Lower lobe of right lung (tissue), 2 donors: ENCODE measurements at regions not wholly inside any gene's neighbourhood (a gene's known extent, or its start where the extent isn't known, plus 50 kb on each side); places are given as distances from the start of the nearest gene placed in this dataset.

Experiments used
- ATAC-seq, 2 donors: fragments of 200-7000 bp; cut with Tn5 transposase; one replicate each; pipeline ENCODE4 v1.9.1; 2020 to 2022; ENCODE audit warnings: mild to moderate bottlenecking in 2 of 2, moderate library complexity in 2 of 2
- DNase-seq: peaks from one replicate; pipeline ENCODE4 v3.0.0-alpha.2; 2020
- H3K27ac ChIP-seq: fragments of 200-600 bp; one replicate; pipeline ENCODE4 v1.8.0; 2022
- H3K27me3 ChIP-seq: fragments of 200-600 bp; one replicate; pipeline ENCODE4 v1.8.0; 2022; ENCODE audit warnings: low read depth
- H3K36me3 ChIP-seq: fragments of 200-600 bp; one replicate; pipeline ENCODE4 v1.8.0; 2022; ENCODE audit warnings: mild to moderate bottlenecking
- H3K4me1 ChIP-seq: fragments of 200-600 bp; one replicate; pipeline ENCODE4 v1.8.0; 2022
- H3K4me3 ChIP-seq: fragments of 200-600 bp; one replicate; pipeline ENCODE4 v1.8.0; 2022; ENCODE audit warnings: mild to moderate bottlenecking
- H3K9me3 ChIP-seq: fragments of 200-600 bp; one replicate; pipeline ENCODE4 v1.8.0; 2022
- CTCF ChIP-seq: fragments of 200-600 bp; IDR thresholded peaks from one replicate; pipeline ENCODE4 v1.8.0; 2022; ENCODE audit warnings: antibody characterized with exemption, mild to moderate bottlenecking
- intact Hi-C: fragments of 100-400 bp; cut with DNase I; formaldehyde crosslinking; loops from one replicate; pipeline ENCODE4 v1.11.0; 2022
- donor health status: DM: no; HTN: yes; CAD: no; lungs with severe emphysema.

- ATAC-seq, result no peak
- H3K27ac ChIP-seq, result no peak overlapping the region
- intact Hi-C loops, result no loop called here
Observed at GRCh38 chr2:175398848-175399247, 217.3 kb upstream of the ATP5MC3 start.

GRCh38 chr2:175396696-175397095 lies 215.2 kb upstream of the ATP5MC3 start:
- DNase-seq (no peak), ATAC-seq (no peak)
- Histone ChIP-seq H3K4me3 (no peak overlapping the region), H3K27me3 (no peaks in the 10 kb centered on the region), H3K4me1 (no peaks in the 10 kb centered on the region), H3K36me3 (no peaks in the 10 kb centered on the region), H3K27ac (no peak overlapping the region), H3K9me3 (no peaks in the 10 kb centered on the region)
- no peak for TF ChIP-seq CTCF
- intact Hi-C loops, result no loop called here

More at GRCh38 chr2:175398848-175399247, 217.3 kb upstream of the ATP5MC3 start:
- Histone ChIP-seq H3K36me3 (no peaks in the 10 kb centered on the region), H3K4me3 (no peak overlapping the region), H3K4me1 (no peaks in the 10 kb centered on the region), H3K9me3 (no peaks in the 10 kb centered on the region), H3K27me3 (no peaks in the 10 kb centered on the region)
- no peak for DNase-seq
- TF ChIP-seq CTCF, result no peak

DNA sequence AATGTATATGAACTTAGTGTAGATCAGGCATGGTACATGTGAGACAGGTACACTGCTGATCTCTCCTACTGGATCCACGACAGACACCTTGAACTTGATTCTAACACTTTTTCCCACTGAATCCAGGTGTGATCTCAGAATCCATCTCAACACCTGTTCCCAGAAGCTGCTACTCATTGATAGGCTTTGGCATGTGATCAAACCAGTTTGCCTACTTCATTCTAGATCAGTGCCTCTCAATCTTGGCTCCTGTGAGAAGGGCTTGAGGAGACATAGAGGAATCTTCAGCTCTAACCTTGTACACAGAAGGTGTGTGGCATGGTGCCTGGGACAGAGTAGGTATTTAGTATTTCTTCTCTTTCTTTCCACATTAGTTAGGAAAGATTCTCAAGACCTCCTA lies 212.3 kb upstream of the ATP5MC3 start:
- no peaks in the 10 kb centered on the region for H3K9me3 ChIP-seq
- no peaks in the 10 kb centered on the region for H3K27me3 ChIP-seq
- H3K4me3 ChIP-seq, result no peak overlapping the region
- no peaks in the 10 kb centered on the region for H3K4me1 ChIP-seq
- no peak for TF ChIP-seq CTCF
- intact Hi-C loops, result no loop called here
- H3K27ac ChIP-seq, result no peak overlapping the region
- H3K36me3 ChIP-seq, result no peaks in the 10 kb centered on the region
- DNase-seq, result no peak
- no peak for ATAC-seq

- DNase-seq, result no peak
- ATAC-seq, result no peak
- intact Hi-C loops, result no loop called here
- no peak overlapping the region for H3K4me3 ChIP-seq
- no peaks in the 10 kb centered on the region for H3K27me3 ChIP-seq
- TF ChIP-seq CTCF, result no peak
- H3K27ac ChIP-seq, result no peak overlapping the region
- no peaks in the 10 kb centered on the region for H3K4me1 ChIP-seq
- peaks cover 14% of the 10 kb centered on the region for H3K9me3 ChIP-seq
- H3K36me3 ChIP-seq, result no peaks in the 10 kb centered on the region
Observed at GRCh38 chr2:175383286-175383685, 201.8 kb upstream of the ATP5MC3 start.

GRCh38 chr2:175373729-175374128 lies 192.2 kb upstream of the ATP5MC3 start:
- no peak for TF ChIP-seq CTCF
- DNase-seq, result no peak
- no peak for ATAC-seq
- H3K4me1 ChIP-seq, result no peaks in the 10 kb centered on the region
- H3K4me3 ChIP-seq, result no peak overlapping the region
- no peaks in the 10 kb centered on the region for H3K9me3 ChIP-seq
- no peaks in the 10 kb centered on the region for H3K36me3 ChIP-seq
- H3K27ac ChIP-seq, result no peak overlapping the region
- H3K27me3 ChIP-seq, result peaks cover 3% of the 10 kb centered on the region
- intact Hi-C loops, result no loop called here
